NCI-H2227 treated with DMSO at 0.1 percent for 48 hours (cell line): ENCODE measurements at regions not wholly inside any gene's neighbourhood (a gene's known extent, or its start where the extent isn't known, plus 50 kb on each side); places are given as distances from the start of the nearest gene placed in this dataset.
"Not testable (repeated sequence)": the region's sequence is repeated elsewhere in the genome, so short reads cannot be mapped to it uniquely, and the experiment has no call there.

Experiments used
- DNase-seq: peaks from one replicate; lab custom pipeline; 2025; lab: John Stamatoyannopoulos, UW

DNA sequence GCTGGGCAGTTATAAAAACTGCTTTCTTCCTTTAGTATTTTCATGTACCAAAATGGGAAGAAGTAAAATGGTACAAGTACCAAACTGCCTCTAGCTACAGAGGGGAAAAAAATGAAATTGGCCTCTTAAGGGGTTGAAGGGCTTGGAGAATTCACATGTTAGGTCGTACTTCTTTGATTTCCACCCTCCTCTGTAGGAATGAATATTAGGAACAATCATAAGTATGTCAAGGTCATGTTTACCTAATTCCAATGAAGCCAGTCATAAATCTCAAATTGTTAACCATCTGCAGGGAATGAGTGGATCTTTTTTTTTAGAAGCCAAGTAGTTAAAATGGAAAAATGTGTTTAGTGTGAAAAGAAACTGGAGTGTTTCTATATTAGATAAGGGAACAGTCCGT is 772.6 kb downstream of the PRIM2 start:
- DNase-seq: not testable (repeated sequence)

GRCh38 chr6:58097251-58097650 is 779.8 kb downstream of the PRIM2 start:
- not testable (repeated sequence) for DNase-seq

GRCh38 chr6:58113960-58114359 is 796.5 kb downstream of the PRIM2 start:
- no peak for DNase-seq

DNA sequence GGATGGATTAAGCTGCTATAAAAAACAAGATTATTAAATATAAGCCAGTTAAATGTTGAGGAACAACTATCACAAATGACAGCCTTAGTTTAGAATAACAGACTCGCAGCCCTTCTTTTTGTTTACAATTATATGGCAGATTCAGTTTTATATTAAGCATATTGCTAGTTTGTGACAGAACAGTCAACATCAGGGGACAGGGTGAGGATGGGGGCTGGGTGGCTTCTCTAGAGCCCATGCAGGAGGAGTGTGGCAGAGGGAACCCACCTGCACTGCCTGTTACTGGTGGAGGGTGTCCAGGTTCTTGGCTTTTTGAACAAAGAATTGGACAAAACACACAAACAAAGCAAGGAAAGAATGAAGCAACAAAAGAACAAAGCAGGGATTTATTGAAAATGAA is 799.7 kb downstream of the PRIM2 start:
- not testable (repeated sequence) for DNase-seq

DNA sequence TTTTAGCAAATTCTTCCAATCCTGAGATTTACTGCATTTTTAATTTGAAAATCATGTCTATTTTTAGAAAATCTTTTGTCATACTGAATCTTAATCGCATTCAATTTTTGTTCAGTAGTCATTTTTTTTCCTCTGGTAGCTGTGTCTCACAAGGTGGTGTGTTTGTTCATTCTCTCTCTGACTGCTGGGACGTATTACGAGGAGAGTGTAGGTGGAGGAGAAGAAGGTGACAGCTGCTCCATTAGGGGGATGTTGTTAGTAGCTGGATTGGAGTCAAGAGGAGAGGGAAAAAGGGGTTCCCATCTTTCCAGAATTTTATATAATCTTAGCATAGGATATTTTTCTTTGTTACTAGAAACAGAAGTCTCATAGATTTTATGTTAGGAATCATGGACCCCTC is 804.2 kb downstream of the PRIM2 start:
- not testable (repeated sequence) for DNase-seq

GRCh38 chr6:58123770-58124169 is 806.3 kb downstream of the PRIM2 start:
- not testable (repeated sequence) for DNase-seq

GRCh38 chr6:58128549-58128948 is 811.1 kb downstream of the PRIM2 start:
- DNase-seq: not testable (repeated sequence)

GRCh38 chr6:58129098-58129497 is 811.7 kb downstream of the PRIM2 start:
- not testable (repeated sequence) for DNase-seq

DNA sequence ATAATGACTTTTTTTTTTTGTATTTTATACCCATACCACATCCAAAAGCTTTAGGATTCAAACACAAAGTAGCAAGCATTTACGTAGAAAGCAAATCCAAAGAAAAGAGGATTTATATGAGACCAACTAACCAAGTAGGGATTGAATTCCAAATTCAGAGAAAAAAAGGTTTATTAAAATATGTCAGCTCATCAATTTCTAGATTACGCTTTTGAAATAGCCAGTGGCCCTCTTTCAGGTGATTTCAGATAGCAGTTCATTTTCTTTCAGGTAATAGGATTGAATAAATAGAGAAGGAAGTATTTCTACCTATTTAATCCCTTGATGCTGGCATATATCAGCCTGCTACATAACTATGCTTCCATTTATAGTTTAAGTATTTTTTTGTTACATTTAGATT is 822.3 kb downstream of the PRIM2 start:
- not testable (repeated sequence) for DNase-seq

DNA sequence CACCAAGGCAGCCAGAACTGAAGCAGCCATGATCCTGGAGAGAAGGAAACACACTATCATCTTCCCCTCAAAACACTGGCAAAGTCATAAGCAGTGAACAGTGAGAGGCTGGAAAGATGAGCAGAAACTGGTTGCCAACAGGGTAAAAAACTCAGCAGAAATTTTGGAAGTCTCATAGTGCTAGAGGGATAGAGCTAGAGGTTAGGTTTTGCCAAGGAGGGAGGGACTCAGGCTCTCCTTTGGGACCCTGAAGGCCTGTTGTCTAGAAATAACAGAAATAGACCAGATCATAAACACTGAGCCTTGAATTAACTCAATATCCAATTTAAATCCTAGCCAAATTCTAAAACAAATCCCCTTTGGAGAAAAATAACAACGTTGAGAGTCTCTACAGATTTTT is 853.6 kb downstream of the PRIM2 start:
- not testable (repeated sequence) for DNase-seq

DNA sequence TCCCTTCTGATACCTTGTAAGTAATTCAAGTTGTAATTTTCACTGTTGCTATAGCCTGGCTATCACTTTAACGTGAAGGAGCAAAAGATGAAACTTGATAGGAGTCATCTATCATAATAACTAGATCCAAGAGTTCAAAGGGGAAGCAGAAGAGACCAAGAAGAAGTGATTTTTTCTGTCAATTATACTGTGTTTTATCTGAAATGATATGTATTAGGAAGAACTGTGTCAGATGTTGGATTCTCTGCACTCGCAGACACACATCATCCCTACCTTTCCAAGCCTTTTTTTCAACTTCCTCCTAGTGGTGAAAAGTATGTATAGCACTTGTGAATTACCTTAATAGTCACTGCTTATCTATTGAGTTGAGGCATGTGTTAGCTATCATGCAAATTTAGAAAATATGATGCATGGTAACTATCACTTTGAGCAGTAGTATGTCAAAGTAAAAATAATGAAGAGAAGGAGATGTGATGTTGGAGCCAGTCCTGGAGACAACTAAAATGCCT is 864.2 kb downstream of the PRIM2 start:
- DNase-seq: not testable (repeated sequence)

DNA sequence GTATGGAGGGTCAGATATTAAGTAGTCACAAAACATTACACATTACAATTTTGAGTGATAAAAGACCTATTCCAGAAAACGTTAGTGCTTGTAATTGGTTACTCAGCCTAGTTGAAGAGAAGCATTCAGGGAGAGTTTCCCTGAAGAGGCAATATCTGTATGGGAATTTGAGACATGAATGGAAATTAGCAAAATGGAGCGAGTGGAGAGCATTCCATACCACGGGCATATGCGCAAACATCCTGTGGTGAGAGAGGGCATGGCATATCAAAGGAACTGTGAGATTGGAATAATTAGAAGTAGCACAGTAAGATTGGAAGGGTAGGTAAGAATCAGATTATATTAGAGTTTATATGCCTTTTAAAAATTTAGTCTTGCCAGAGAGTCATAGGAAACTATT is 867.9 kb downstream of the PRIM2 start:
- not testable (repeated sequence) for DNase-seq

DNA sequence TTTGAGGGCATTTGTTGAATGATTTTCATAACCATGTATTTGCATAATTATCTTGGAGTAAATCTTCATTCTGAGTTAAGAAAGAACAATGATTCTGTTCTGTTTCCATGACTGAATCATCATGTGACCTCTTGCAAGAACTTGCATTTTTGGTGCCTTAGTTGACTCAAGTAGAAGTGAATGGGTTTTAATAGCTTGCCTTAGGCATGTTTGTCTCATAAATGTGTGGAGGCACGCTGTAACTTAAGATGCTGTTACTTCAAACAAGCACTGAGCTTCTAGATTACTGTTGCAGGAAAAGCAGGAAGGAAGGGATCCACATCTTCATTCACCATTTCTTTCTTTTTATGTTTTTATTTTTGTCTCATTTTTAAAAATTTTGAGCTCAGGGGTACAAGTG is 875.8 kb downstream of the PRIM2 start:
- DNase-seq: not testable (repeated sequence)

GRCh38 chr6:58198301-58198700 is 880.9 kb downstream of the PRIM2 start:
- no peak for DNase-seq

GRCh38 chr6:58237124-58237523 is 919.7 kb downstream of the PRIM2 start:
- DNase-seq: not testable (repeated sequence)

- not testable (repeated sequence) for DNase-seq
Measured at GRCh38 chr6:58238421-58238820, 921.0 kb downstream of the PRIM2 start.

GRCh38 chr6:58257625-58258024 is 940.2 kb downstream of the PRIM2 start:
- not testable (repeated sequence) for DNase-seq

DNA sequence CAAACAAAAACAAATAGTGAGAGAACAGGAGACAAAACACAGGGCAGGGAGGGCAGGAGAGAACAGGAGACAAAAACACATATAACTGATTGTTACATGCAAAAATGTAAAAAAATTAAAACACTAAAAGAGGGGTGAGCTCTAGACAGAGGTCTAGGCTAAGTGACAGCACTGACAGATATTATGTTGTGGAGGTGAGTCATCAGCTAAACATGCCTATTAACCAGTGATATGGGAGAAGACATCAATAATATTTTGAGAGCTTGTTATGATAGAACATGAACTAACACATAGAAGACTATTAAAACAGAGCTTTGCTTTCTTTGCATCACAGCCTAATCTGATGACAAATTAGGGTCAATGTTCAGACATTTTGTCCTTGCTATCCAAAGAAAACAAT is 972.7 kb downstream of the PRIM2 start:
- no peak for DNase-seq

- DNase-seq: not testable (repeated sequence)
Measured at GRCh38 chr6:58291319-58291718, 973.9 kb downstream of the PRIM2 start.

DNA sequence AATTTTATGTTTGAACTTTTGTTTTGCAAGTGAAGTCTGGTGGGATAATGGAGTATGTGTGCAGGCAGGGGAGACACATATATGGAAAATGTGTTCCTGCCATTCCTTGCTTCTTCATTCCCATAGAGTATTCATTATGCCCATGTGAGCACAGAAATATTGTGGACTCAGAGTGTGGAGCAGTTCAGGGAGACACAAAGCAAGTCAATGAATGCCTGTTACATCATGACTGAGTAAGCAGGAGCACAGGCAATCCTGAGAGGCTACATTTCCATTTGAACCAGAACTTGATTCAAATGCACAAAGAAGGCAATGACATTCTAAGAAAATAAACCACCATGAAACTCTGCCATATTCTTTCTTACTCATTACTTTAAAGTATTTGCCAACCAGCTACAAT is 990.5 kb downstream of the PRIM2 start:
- DNase-seq: not testable (repeated sequence)

DNA sequence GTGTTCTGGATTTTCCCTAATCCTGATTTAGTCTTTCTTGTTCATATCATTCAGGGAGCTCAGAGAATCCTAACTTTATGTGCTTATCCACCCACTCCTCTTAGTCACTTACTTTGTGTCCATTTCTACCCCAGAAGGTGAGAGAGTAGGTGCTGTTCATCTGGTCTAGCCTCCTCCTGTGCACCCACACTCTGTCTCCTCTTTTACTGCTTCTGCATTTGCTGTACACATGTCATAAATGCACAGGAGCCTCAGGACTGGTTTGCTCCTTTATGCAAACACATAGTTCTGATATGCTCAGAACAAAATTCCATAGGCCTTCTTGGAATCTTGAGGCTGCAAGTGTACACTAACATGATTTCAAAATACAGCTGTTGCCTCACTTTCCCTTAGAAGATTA is 1014.7 kb downstream of the PRIM2 start:
- not testable (repeated sequence) for DNase-seq

GRCh38 chr6:58342287-58342686 is 1024.9 kb downstream of the PRIM2 start:
- DNase-seq: not testable (repeated sequence)

DNA sequence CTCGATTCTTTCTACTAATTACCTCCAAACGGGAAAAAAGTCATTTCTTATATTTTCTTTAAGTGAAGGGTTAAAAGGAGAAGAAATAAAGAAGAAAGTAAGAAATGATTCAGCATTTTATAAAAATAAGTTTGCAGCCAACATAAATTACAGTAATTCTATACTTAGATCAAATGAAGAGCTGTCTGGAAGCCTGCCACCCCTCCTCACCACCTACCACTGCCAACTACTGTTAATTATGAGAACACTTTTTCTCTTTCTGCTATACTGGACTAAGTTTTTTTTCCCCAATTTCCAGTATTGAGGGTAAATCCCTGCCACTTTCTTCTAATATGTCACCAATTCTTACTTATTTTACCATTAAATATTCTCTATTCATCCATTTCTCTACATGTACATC is 1030.1 kb downstream of the PRIM2 start:
- DNase-seq: not testable (repeated sequence)

DNA sequence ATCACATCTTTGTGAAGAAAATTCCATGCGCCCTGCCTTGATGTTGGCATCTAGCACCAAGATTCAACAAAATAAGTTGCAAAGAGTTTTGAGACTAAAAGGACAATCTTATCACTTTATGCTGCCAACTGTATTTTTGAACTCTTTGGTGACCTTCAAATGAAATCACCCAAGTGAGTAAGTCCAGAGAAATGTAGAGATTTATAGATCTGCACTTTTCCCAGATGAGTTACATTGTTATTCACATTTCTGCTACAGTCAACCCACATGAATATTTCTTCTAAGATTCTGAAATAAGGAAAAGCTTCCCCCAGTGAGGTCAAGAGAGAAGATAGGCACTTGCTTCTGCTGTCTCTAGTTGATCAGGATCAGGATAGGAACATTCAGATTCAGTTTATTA is 1034.2 kb downstream of the PRIM2 start:
- DNase-seq: not testable (repeated sequence)
